ENCODE measurements at regions not wholly inside any gene's neighbourhood (a gene's known extent, or its start where the extent isn't known, plus 50 kb on each side); places are given as distances from the start of the nearest gene placed in this dataset.

DNA sequence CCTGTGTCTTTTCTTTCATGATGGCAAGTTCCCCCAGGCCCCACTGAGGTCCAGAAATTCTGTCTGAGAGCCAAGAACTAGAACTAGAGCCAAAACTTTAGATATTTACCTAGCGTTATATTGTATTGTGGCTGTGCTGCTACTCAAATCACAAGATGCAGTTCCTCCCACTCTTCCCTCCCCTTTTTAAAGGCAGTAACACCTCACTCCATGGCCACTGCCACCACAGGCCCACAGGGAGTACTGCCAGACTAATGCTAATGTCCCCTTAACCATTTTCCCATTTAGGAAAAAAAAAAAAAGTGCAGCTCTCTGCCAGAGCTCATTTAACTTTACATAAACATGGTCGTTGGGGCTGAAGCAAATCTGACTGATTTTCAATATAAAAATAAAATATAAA is 99.7 kb upstream of the KYNU start:
- H3K27ac ChIP-seq (ENCODE audit: low read depth in 1 of 2, low read length in 2 of 2): no peak overlapping the region
- H3K4me3 ChIP-seq (ENCODE audit: low read depth in 1 of 3, low read length in 3 of 3): no peak overlapping the region
- TF ChIP-seq RXRA (IDR thresholded peaks at IDR 0.05): no peak
- TF ChIP-seq JUND (IDR thresholded peaks at IDR 0.05): no peak
- TF ChIP-seq NR2F2 (IDR thresholded peaks at IDR 0.05): no peak
- TF ChIP-seq, protein P1, sequence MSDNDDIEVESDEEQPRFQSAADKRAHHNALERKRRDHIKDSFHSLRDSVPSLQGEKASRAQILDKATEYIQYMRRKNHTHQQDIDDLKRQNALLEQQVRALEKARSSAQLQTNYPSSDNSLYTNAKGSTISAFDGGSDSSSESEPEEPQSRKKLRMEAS (IDR thresholded peaks at IDR 0.05): no peak
- no peaks in the 10 kb centered on the region for H3K4me1 ChIP-seq (ENCODE audit: control insufficient read depth in 4 of 4, insufficient read depth in 4 of 4, low read length in 3 of 4)
- H3K36me3 ChIP-seq (ENCODE audit: control insufficient read depth in 4 of 4, insufficient read depth in 3 of 4, low read depth in 1 of 4, low read length in 3 of 4): no peaks in the 10 kb centered on the region
- H3K9ac ChIP-seq (ENCODE audit: low read depth in 1 of 2, low read length in 2 of 2): no peak overlapping the region
- 77% methylated on average over 2 of the region's 2 CpGs for WGBS
- DNase-seq (ENCODE audit: low spot score): no peak
- no peaks in the 10 kb centered on the region for H3K9me3 ChIP-seq (ENCODE audit: control insufficient read depth in 4 of 4, low read length in 3 of 4)
- no peaks in the 10 kb centered on the region for H3K27me3 ChIP-seq (ENCODE audit: control insufficient read depth in 4 of 4, insufficient read depth in 4 of 4, low read length in 3 of 4)

DNA sequence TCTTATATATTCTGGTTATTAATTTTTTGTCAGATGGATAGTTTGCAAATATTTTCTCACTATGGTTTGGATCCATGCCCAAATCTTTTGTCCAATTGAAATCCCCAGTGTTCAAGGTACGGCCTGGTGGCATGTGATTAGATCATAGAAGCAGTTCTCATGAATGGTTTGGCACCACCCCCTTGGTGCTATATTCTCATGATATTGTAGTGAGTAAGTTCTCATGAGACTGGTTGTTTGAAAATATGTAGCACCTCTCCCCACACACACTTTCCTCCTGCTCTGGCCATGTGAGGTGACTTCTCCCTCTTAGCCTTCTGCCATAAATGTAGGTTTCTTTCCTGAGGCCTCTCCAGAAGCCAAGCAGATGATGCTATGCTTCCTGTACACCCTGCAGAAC is 107.7 kb upstream of the KYNU start:
- Histone ChIP-seq H3K27me3 (ENCODE audit: control insufficient read depth in 4 of 4, insufficient read depth in 4 of 4, low read length in 3 of 4) (no peaks in the 10 kb centered on the region), H3K9ac (ENCODE audit: low read depth in 1 of 2, low read length in 2 of 2) (no peak overlapping the region), H3K27ac (ENCODE audit: low read depth in 1 of 2, low read length in 2 of 2) (no peak overlapping the region), H3K4me1 (ENCODE audit: control insufficient read depth in 4 of 4, insufficient read depth in 4 of 4, low read length in 3 of 4) (no peaks in the 10 kb centered on the region), H3K36me3 (ENCODE audit: control insufficient read depth in 4 of 4, insufficient read depth in 3 of 4, low read depth in 1 of 4, low read length in 3 of 4) (no peaks in the 10 kb centered on the region), H3K9me3 (ENCODE audit: control insufficient read depth in 4 of 4, low read length in 3 of 4) (peaks cover 0 to 8% (median 4%) of the 10 kb centered on the region in 4 donors), H3K4me3 (ENCODE audit: low read depth in 1 of 3, low read length in 3 of 3) (no peak overlapping the region)
- TF ChIP-seq RAD21 (IDR thresholded peaks at IDR 0.05) (no peak), TAF1 (conservative IDR thresholded peaks at IDR 0.05) (no peak)
- TF ChIP-seq, protein P2, sequence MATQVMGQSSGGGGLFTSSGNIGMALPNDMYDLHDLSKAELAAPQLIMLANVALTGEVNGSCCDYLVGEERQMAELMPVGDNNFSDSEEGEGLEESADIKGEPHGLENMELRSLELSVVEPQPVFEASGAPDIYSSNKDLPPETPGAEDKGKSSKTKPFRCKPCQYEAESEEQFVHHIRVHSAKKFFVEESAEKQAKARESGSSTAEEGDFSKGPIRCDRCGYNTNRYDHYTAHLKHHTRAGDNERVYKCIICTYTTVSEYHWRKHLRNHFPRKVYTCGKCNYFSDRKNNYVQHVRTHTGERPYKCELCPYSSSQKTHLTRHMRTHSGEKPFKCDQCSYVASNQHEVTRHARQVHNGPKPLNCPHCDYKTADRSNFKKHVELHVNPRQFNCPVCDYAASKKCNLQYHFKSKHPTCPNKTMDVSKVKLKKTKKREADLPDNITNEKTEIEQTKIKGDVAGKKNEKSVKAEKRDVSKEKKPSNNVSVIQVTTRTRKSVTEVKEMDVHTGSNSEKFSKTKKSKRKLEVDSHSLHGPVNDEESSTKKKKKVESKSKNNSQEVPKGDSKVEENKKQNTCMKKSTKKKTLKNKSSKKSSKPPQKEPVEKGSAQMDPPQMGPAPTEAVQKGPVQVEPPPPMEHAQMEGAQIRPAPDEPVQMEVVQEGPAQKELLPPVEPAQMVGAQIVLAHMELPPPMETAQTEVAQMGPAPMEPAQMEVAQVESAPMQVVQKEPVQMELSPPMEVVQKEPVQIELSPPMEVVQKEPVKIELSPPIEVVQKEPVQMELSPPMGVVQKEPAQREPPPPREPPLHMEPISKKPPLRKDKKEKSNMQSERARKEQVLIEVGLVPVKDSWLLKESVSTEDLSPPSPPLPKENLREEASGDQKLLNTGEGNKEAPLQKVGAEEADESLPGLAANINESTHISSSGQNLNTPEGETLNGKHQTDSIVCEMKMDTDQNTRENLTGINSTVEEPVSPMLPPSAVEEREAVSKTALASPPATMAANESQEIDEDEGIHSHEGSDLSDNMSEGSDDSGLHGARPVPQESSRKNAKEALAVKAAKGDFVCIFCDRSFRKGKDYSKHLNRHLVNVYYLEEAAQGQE (IDR thresholded peaks at IDR 0.05): no peak
- DNase-seq (ENCODE audit: low spot score): no peak
- WGBS: 90% methylated on average over 1 of the region's 1 CpG

DNA sequence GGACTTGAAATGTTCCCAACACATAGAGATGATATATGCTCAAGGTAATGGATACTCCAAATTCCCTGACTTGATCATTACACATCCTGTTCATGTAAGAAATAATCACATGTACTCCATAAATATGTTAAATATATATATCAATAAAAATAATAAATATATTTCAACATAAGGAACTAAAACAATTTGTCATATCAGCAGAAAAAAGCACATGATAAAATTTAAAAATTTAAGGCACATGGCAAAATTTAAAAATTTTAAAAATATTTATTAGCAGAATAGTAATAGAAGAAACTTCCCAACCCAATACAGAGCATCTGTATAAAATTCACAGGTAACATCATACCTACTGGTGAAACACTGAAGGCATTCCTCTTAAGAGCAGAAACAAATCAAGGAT is 109.6 kb upstream of the KYNU start:
- TF ChIP-seq EGR1 (IDR thresholded peaks at IDR 0.05; ENCODE audit: low read depth in 2 of 2): no peak
- TF ChIP-seq, protein P3, sequence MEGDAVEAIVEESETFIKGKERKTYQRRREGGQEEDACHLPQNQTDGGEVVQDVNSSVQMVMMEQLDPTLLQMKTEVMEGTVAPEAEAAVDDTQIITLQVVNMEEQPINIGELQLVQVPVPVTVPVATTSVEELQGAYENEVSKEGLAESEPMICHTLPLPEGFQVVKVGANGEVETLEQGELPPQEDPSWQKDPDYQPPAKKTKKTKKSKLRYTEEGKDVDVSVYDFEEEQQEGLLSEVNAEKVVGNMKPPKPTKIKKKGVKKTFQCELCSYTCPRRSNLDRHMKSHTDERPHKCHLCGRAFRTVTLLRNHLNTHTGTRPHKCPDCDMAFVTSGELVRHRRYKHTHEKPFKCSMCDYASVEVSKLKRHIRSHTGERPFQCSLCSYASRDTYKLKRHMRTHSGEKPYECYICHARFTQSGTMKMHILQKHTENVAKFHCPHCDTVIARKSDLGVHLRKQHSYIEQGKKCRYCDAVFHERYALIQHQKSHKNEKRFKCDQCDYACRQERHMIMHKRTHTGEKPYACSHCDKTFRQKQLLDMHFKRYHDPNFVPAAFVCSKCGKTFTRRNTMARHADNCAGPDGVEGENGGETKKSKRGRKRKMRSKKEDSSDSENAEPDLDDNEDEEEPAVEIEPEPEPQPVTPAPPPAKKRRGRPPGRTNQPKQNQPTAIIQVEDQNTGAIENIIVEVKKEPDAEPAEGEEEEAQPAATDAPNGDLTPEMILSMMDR (IDR thresholded peaks at IDR 0.05; ENCODE audit: low read depth, low read length, missing input control): no peak
- Histone ChIP-seq H3K36me3 (ENCODE audit: control insufficient read depth in 4 of 4, insufficient read depth in 3 of 4, low read depth in 1 of 4, low read length in 3 of 4) (no peaks in the 10 kb centered on the region), H3K27ac (ENCODE audit: low read depth in 1 of 2, low read length in 2 of 2) (no peak overlapping the region)

More for the DNA sequence above, 109.6 kb upstream of the KYNU start:
- Histone ChIP-seq H3K27me3 (ENCODE audit: control insufficient read depth in 4 of 4, insufficient read depth in 4 of 4, low read length in 3 of 4) (no peaks in the 10 kb centered on the region), H3K9ac (ENCODE audit: low read depth in 1 of 2, low read length in 2 of 2) (no peak overlapping the region), H3K4me1 (ENCODE audit: control insufficient read depth in 4 of 4, insufficient read depth in 4 of 4, low read length in 3 of 4) (no peaks in the 10 kb centered on the region), H3K4me3 (ENCODE audit: low read depth in 1 of 3, low read length in 3 of 3) (no peak overlapping the region), H3K9me3 (ENCODE audit: control insufficient read depth in 4 of 4, low read length in 3 of 4) (peaks cover 0 to 8% (median 5%) of the 10 kb centered on the region in 4 donors)
- DNase-seq (ENCODE audit: low spot score): no peak
